GM12892 (cell line): ENCODE measurements at regions not wholly inside any gene's neighbourhood (a gene's known extent, or its start where the extent isn't known, plus 50 kb on each side); places are given as distances from the start of the nearest gene placed in this dataset.

ENCODE experiments used
- POLR2A ChIP-seq: IDR thresholded peaks from 2 replicates; pipeline ENCODE4 v1.6.1; 2011; ENCODE audit warnings: low read depth, low read length, control low read depth
- POLR2AphosphoS5 ChIP-seq: IDR thresholded peaks from 2 replicates; pipeline ENCODE4 v1.6.1; 2011; ENCODE audit warnings: low read depth, low read length, control low read depth
- TAF1 ChIP-seq: IDR thresholded peaks from 2 replicates; pipeline ENCODE4 v1.6.1; 2011; ENCODE audit warnings: low read depth, mild to moderate bottlenecking, control low read depth, low read length, borderline replicate concordance

- TF ChIP-seq POLR2A (no peak), POLR2AphosphoS5 (no peak), TAF1 (no peak)
Observed at GRCh38 chr6:149190224-149190831, 127.2 kb upstream of the TAB2 start.
